DMS 273 treated with DMSO at 0.1 percent for 48 hours (cell line): ENCODE measurements at regions not wholly inside any gene's neighbourhood (a gene's known extent, or its start where the extent isn't known, plus 50 kb on each side); places are given as distances from the start of the nearest gene placed in this dataset.

Experiments
- DNase-seq: peaks from one replicate; lab custom pipeline; 2025; lab: John Stamatoyannopoulos, UW

GRCh38 chr1:193516755-193517388 is 330.5 kb upstream of the B3GALT2 start:
- no peak for DNase-seq

GRCh38 chr1:193514397-193514796 is 328.0 kb upstream of the B3GALT2 start:
- DNase-seq, result no peak

- DNase-seq, result no peak
Measured at GRCh38 chr1:193513032-193513431, 326.6 kb upstream of the B3GALT2 start.

- DNase-seq, result no peak
Measured at GRCh38 chr1:193504920-193505319, 318.5 kb upstream of the B3GALT2 start.

GRCh38 chr1:193498088-193498655 is 311.8 kb upstream of the B3GALT2 start:
- no peak for DNase-seq

- DNase-seq, result no peak
Measured at GRCh38 chr1:193494368-193494767, 308.0 kb upstream of the B3GALT2 start.

- DNase-seq, result no peak
Measured at GRCh38 chr1:193489191-193489590, 302.8 kb upstream of the B3GALT2 start.

GRCh38 chr1:193487722-193488121 is 301.3 kb upstream of the B3GALT2 start:
- no peak for DNase-seq

- no peak for DNase-seq
Measured at GRCh38 chr1:193486671-193487229, 300.3 kb upstream of the B3GALT2 start.

- no peak for DNase-seq
Measured at GRCh38 chr1:193480755-193481154, 294.3 kb upstream of the B3GALT2 start.

GRCh38 chr1:193479187-193479586 is 292.8 kb upstream of the B3GALT2 start:
- no peak for DNase-seq

GRCh38 chr1:193476748-193477147 is 290.3 kb upstream of the B3GALT2 start:
- DNase-seq, result no peak

GRCh38 chr1:193473932-193474331 is 287.5 kb upstream of the B3GALT2 start:
- DNase-seq, result no peak

- no peak for DNase-seq
Measured at GRCh38 chr1:193472838-193473398, 286.5 kb upstream of the B3GALT2 start.

GRCh38 chr1:193472430-193472829 is 286.0 kb upstream of the B3GALT2 start:
- DNase-seq, result no peak

- no peak for DNase-seq
Measured at GRCh38 chr1:193471981-193472380, 285.6 kb upstream of the B3GALT2 start.

GRCh38 chr1:193463326-193463932 is 277.0 kb upstream of the B3GALT2 start:
- DNase-seq, result no peak

- no peak for DNase-seq
Measured at GRCh38 chr1:193462629-193463320, 276.4 kb upstream of the B3GALT2 start.

GRCh38 chr1:193458628-193459027 is 272.2 kb upstream of the B3GALT2 start:
- no peak for DNase-seq

- DNase-seq, result no peak
Measured at GRCh38 chr1:193457676-193458075, 271.3 kb upstream of the B3GALT2 start.

- DNase-seq, result no peak
Measured at GRCh38 chr1:193456811-193457280, 270.4 kb upstream of the B3GALT2 start.

GRCh38 chr1:193451606-193452005 is 265.2 kb upstream of the B3GALT2 start:
- DNase-seq, result no peak
